ENCODE measurements at regions not wholly inside any gene's neighbourhood (a gene's known extent, or its start where the extent isn't known, plus 50 kb on each side); places are given as distances from the start of the nearest gene placed in this dataset.
"Not testable (repeated sequence)": the region's sequence is repeated elsewhere in the genome, so short reads cannot be mapped to it uniquely, and the experiment has no call there.

- Mint-ChIP-seq H3K4me1 (ENCODE audit: low read depth) (no peaks in the 10 kb centered on the region), H3K4me3 (no peak overlapping the region), H3K27me3 (ENCODE audit: low read depth) (no peaks in the 10 kb centered on the region), H3K9me3 (peaks cover 4% of the 10 kb centered on the region), H3K36me3 (ENCODE audit: low read depth) (no peaks in the 10 kb centered on the region), H3K27ac (no peak overlapping the region)
- CTCF ChIA-PET, result no interaction called here
- intact Hi-C loops (cut with micrococcal nuclease), result no loop called here
- no peak for DNase-seq
Measured at GRCh38 chr4:43189741-43190140, 297.2 kb downstream of the GRXCR1 start.

- DNase-seq; H3K27me3 Mint-ChIP-seq (ENCODE audit: low read depth); H3K4me1 Mint-ChIP-seq (ENCODE audit: low read depth); H3K36me3 Mint-ChIP-seq (ENCODE audit: low read depth); H3K4me3 Mint-ChIP-seq; H3K27ac Mint-ChIP-seq; H3K9me3 Mint-ChIP-seq; CTCF ChIA-PET; intact Hi-C loops (cut with micrococcal nuclease): not testable (repeated sequence)
Measured at GRCh38 chr4:43212576-43212975, 320.1 kb downstream of the GRXCR1 start.

DNA sequence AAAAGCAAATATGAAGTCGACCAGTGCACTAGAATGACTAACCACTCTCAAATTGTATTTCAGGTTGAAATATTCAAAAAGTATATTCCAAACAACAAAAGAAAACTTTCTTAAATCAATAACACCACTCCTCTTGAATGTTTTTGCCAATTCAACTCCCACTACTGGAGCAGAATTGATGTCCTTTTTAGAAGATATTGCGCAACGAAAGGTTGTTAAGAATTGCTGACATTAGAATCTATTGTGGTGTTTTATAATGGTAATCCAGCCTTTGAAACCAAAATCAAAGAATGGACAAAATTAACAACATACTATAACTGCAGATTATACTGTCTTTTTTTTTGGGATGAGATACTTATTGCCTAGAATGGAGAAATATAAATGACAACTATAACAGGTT lies 331.3 kb downstream of the GRXCR1 start:
- H3K27me3 Mint-ChIP-seq (ENCODE audit: low read depth), result no peaks in the 10 kb centered on the region
- H3K9me3 Mint-ChIP-seq, result peaks cover 2% of the 10 kb centered on the region
- intact Hi-C loops (cut with micrococcal nuclease), result no loop called here
- DNase-seq, result no peak
- no peak overlapping the region for H3K27ac Mint-ChIP-seq
- H3K4me3 Mint-ChIP-seq, result no peak overlapping the region
- no peaks in the 10 kb centered on the region for H3K4me1 Mint-ChIP-seq (ENCODE audit: low read depth)
- CTCF ChIA-PET, result no interaction called here
- no peaks in the 10 kb centered on the region for H3K36me3 Mint-ChIP-seq (ENCODE audit: low read depth)

GRCh38 chr4:43224559-43224958 lies 332.0 kb downstream of the GRXCR1 start:
- H3K27me3 Mint-ChIP-seq (ENCODE audit: low read depth), result no peaks in the 10 kb centered on the region
- no peaks in the 10 kb centered on the region for H3K36me3 Mint-ChIP-seq (ENCODE audit: low read depth)
- H3K27ac Mint-ChIP-seq, result no peak overlapping the region
- intact Hi-C loops (cut with micrococcal nuclease), result no loop called here
- DNase-seq, result no peak
- CTCF ChIA-PET, result no interaction called here
- H3K4me1 Mint-ChIP-seq (ENCODE audit: low read depth), result no peaks in the 10 kb centered on the region
- H3K4me3 Mint-ChIP-seq, result no peak overlapping the region
- peaks cover 2% of the 10 kb centered on the region for H3K9me3 Mint-ChIP-seq

DNA sequence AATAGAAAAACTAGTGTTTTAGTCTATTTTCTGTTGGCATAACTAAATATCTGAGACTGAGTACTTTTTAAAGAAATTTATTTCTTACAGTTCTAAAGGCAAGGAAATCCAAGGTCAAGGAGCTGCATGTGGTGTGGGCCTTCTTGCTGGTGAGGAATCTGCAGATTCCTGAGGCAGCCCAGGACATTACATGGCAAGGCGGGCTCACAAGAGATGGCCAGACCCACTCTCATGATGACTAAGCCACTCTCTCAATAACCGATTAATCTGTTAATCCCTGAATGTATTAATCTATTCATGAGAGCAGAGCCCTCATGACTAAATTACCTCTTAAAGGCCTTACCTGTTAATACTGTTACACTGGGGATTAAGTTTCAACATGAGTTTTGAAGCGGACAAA lies 340.8 kb downstream of the GRXCR1 start:
- DNase-seq, result no peak
- H3K27me3 Mint-ChIP-seq (ENCODE audit: low read depth), result no peaks in the 10 kb centered on the region
- H3K27ac Mint-ChIP-seq, result no peak overlapping the region
- H3K36me3 Mint-ChIP-seq (ENCODE audit: low read depth), result no peaks in the 10 kb centered on the region
- no peaks in the 10 kb centered on the region for H3K9me3 Mint-ChIP-seq
- no peak overlapping the region for H3K4me3 Mint-ChIP-seq
- CTCF ChIA-PET, result no interaction called here
- intact Hi-C loops (cut with micrococcal nuclease), result no loop called here
- H3K4me1 Mint-ChIP-seq (ENCODE audit: low read depth), result no peaks in the 10 kb centered on the region

GRCh38 chr4:43234626-43235415 lies 342.3 kb downstream of the GRXCR1 start:
- no peaks in the 10 kb centered on the region for H3K36me3 Mint-ChIP-seq (ENCODE audit: low read depth)
- H3K27ac Mint-ChIP-seq, result no peak overlapping the region
- H3K4me1 Mint-ChIP-seq (ENCODE audit: low read depth), result no peaks in the 10 kb centered on the region
- CTCF ChIA-PET, result no interaction called here
- H3K4me3 Mint-ChIP-seq, result no peak overlapping the region
- no peak for DNase-seq
- no peaks in the 10 kb centered on the region for H3K9me3 Mint-ChIP-seq
- H3K27me3 Mint-ChIP-seq (ENCODE audit: low read depth), result no peaks in the 10 kb centered on the region
- intact Hi-C loops (cut with micrococcal nuclease), result no loop called here

- CTCF ChIA-PET, result interaction anchor here (1.2 kb wide), 1 partner anchor 106 kb away, joined by 3 read pairs; no protein-coding TSS in a partner anchor
- no peak for DNase-seq
- no peaks in the 10 kb centered on the region for H3K27me3 Mint-ChIP-seq (ENCODE audit: low read depth)
- H3K4me1 Mint-ChIP-seq (ENCODE audit: low read depth), result no peaks in the 10 kb centered on the region
- H3K4me3 Mint-ChIP-seq, result no peak overlapping the region
- intact Hi-C loops (cut with micrococcal nuclease), result no loop called here
- H3K36me3 Mint-ChIP-seq (ENCODE audit: low read depth), result no peaks in the 10 kb centered on the region
- no peaks in the 10 kb centered on the region for H3K9me3 Mint-ChIP-seq
- H3K27ac Mint-ChIP-seq, result no peak overlapping the region
Measured at GRCh38 chr4:43238008-43238407, 345.5 kb downstream of the GRXCR1 start.

DNA sequence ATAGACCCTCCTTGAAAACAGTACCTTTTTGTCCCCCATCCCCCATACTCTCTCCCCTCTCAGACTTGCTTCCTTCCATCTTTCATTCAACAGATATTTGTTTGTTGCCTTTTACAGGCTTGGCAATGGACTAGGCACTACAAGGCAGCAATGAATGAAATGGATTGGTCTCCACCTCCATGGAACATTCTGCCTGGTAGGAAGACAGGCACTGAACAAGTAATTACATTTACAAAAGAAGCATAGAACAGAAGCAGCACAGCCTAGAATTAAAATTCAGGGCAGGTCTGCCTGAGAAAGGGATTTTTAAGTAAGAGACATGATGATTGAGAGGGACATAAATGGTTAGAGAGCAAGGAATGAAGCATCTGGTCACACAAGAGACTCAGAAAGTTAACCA lies 346.1 kb downstream of the GRXCR1 start:
- intact Hi-C loops (cut with micrococcal nuclease), result no loop called here
- no peaks in the 10 kb centered on the region for H3K9me3 Mint-ChIP-seq
- H3K27ac Mint-ChIP-seq, result no peak overlapping the region
- CTCF ChIA-PET, result no interaction called here
- H3K36me3 Mint-ChIP-seq (ENCODE audit: low read depth), result no peaks in the 10 kb centered on the region
- H3K27me3 Mint-ChIP-seq (ENCODE audit: low read depth), result no peaks in the 10 kb centered on the region
- H3K4me3 Mint-ChIP-seq, result no peak overlapping the region
- H3K4me1 Mint-ChIP-seq (ENCODE audit: low read depth), result no peaks in the 10 kb centered on the region
- no peak for DNase-seq

- DNase-seq, result no peak
- Mint-ChIP-seq H3K36me3 (ENCODE audit: low read depth) (no peaks in the 10 kb centered on the region), H3K27me3 (ENCODE audit: low read depth) (no peaks in the 10 kb centered on the region), H3K27ac (no peak overlapping the region), H3K4me3 (no peak overlapping the region), H3K4me1 (ENCODE audit: low read depth) (no peaks in the 10 kb centered on the region), H3K9me3 (peaks cover 1% of the 10 kb centered on the region)
- CTCF ChIA-PET, result no interaction called here
- intact Hi-C loops (cut with micrococcal nuclease), result no loop called here
Measured at GRCh38 chr4:43241104-43241503, 348.6 kb downstream of the GRXCR1 start.

GRCh38 chr4:43242606-43243005 lies 350.1 kb downstream of the GRXCR1 start:
- Mint-ChIP-seq H3K4me1 (ENCODE audit: low read depth) (no peaks in the 10 kb centered on the region), H3K27me3 (ENCODE audit: low read depth) (no peaks in the 10 kb centered on the region), H3K4me3 (no peak overlapping the region), H3K9me3 (peaks cover 1% of the 10 kb centered on the region), H3K27ac (no peak overlapping the region), H3K36me3 (ENCODE audit: low read depth) (no peaks in the 10 kb centered on the region)
- CTCF ChIA-PET, result no interaction called here
- no peak for DNase-seq
- intact Hi-C loops (cut with micrococcal nuclease), result no loop called here

DNA sequence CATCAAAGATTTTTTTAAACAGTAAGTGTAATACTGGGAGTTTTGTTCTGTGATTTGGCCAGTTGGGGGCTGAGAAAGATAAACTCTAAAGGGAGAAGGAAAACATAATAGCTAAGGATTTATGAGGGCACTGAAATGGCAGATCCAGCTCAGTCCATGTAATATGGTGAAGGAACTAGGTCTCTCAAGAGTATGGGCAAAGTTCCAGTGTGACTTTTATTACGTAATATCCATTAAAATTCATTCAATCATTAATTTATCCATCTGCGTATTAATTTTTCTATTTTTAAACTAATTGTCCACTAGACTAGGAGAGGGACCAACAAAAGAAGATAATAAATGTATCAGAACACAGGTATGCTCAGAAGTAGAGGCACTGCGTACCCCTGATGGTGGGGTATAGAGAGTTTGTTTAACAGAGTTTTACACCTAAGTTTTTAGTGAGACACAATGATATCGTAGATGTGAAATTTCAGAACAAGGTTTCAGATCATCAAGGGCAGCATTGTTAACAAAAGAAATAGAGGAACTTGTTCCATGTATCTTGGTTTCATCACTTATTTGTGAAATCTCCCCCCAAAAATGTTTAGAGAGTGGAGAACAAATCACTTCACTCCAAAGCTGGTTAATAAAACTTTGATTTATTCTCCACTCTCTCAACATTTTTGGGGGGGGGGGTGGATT lies 351.1 kb downstream of the GRXCR1 start:
- intact Hi-C loops (cut with micrococcal nuclease), result no loop called here
- Mint-ChIP-seq H3K4me1 (ENCODE audit: low read depth) (no peaks in the 10 kb centered on the region), H3K9me3 (peaks cover 1% of the 10 kb centered on the region), H3K27ac (no peak overlapping the region), H3K4me3 (no peak overlapping the region), H3K36me3 (ENCODE audit: low read depth) (no peaks in the 10 kb centered on the region), H3K27me3 (ENCODE audit: low read depth) (no peaks in the 10 kb centered on the region)
- CTCF ChIA-PET, result no interaction called here
- DNase-seq, result no peak

DNA sequence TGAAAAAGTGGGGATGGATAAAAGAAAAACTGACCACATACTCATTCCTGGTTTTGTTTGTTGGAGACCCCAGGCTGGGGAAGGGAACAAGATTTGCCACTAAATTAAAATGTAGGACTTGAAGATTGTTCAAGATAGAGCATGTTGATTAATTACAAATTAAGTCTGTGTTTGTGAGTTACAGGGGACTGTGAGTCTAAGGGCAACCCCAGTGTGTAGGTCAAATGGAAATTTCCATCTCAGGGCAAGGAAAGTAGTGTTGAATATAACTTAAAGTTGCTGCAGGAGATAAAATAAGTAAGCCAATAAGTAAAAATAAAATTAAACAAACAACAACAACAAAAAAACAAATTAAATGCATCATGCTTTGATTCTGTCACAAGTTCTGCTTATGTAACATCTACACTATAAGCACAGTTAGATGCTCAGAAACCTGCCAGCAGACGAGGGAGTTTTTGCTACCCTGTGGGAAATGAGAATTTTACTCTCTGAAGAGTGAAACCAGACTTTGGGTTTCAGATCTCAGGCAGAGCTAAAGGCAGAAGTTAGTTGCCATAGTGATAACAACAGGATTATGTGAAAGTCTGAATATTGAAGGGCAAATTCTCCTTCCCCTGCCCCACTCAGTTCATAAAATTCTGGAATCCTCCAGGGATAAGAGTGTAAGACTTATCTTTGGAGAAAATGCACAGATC lies 352.3 kb downstream of the GRXCR1 start:
- H3K36me3 Mint-ChIP-seq (ENCODE audit: low read depth), result no peaks in the 10 kb centered on the region
- peaks cover 1% of the 10 kb centered on the region for H3K9me3 Mint-ChIP-seq
- no peak overlapping the region for H3K4me3 Mint-ChIP-seq
- no peaks in the 10 kb centered on the region for H3K27me3 Mint-ChIP-seq (ENCODE audit: low read depth)
- no peaks in the 10 kb centered on the region for H3K4me1 Mint-ChIP-seq (ENCODE audit: low read depth)
- H3K27ac Mint-ChIP-seq, result no peak overlapping the region
- intact Hi-C loops (cut with micrococcal nuclease), result no loop called here
- no peak for DNase-seq
- CTCF ChIA-PET, result no interaction called here

- no peak overlapping the region for H3K4me3 Mint-ChIP-seq
- DNase-seq, result no peak
- H3K4me1 Mint-ChIP-seq (ENCODE audit: low read depth), result no peaks in the 10 kb centered on the region
- CTCF ChIA-PET, result no interaction called here
- intact Hi-C loops (cut with micrococcal nuclease), result no loop called here
- no peak overlapping the region for H3K27ac Mint-ChIP-seq
- no peaks in the 10 kb centered on the region for H3K27me3 Mint-ChIP-seq (ENCODE audit: low read depth)
- peaks cover 2% of the 10 kb centered on the region for H3K9me3 Mint-ChIP-seq
- H3K36me3 Mint-ChIP-seq (ENCODE audit: low read depth), result no peaks in the 10 kb centered on the region
Measured at GRCh38 chr4:43251841-43252240, 359.3 kb downstream of the GRXCR1 start.
